Common myeloid progenitor, CD34-positive (primary cell): ENCODE measurements at regions not wholly inside any gene's neighbourhood (a gene's known extent, or its start where the extent isn't known, plus 50 kb on each side); places are given as distances from the start of the nearest gene placed in this dataset.
"Not testable (repeated sequence)": the region's sequence is repeated elsewhere in the genome, so short reads cannot be mapped to it uniquely, and the experiment has no call there.

Source experiments
- CTCF ChIA-PET: fragments of 350-600 bp; sonication (Branson Sonifier 250); formaldehyde crosslinking; loops from one replicate; lab custom pipeline; 2021; ENCODE audit warnings: antibody characterized with exemption; lab: Charles Lee
- POLR2A ChIA-PET: fragments of 350-600 bp; sonication (Branson Sonifier 250); formaldehyde crosslinking; loops from one replicate; lab custom pipeline; 2021; ENCODE audit warnings: antibody characterized with exemption; lab: Charles Lee
- DNase-seq, 3 donors: peaks; one replicate each; pipeline versions ENCODE4 v3.0.0 to v3.0.0-alpha.2; 2013
- H3K27ac ChIP-seq, 2 experiments: 1 replicate in 1 of 2; 2 replicates in 1 of 2; pipeline ENCODE4 v1.7.0; 2013; ENCODE audit warnings: inconsistent platforms in 2 of 2, low read length in 2 of 2, mild to moderate bottlenecking in 2 of 2, low read depth in 1 of 2, moderate library complexity in 1 of 2; ENCODE audit not compliant: severe bottlenecking in 2 of 2, insufficient read depth in 1 of 2, poor library complexity in 1 of 2
- H3K27me3 ChIP-seq, 5 experiments: replicated peaks in 2 of 5; 1 replicate in 3 of 5; 2 replicates in 2 of 5; pipeline versions ENCODE4 v1.6.1 to v1.7.0; 2013; ENCODE audit warnings: low read length in 4 of 5, mild to moderate bottlenecking in 2 of 5, moderate library complexity in 2 of 5, inconsistent platforms in 1 of 5; ENCODE audit not compliant: insufficient read depth in 5 of 5, control insufficient read depth in 4 of 5
- H3K36me3 ChIP-seq, 4 experiments: 1 replicate in 2 of 4; 2 replicates in 2 of 4; pipeline versions ENCODE4 v1.6.1 to v1.7.0; 2013; ENCODE audit warnings: low read length in 3 of 4, control low read depth in 1 of 4, mild to moderate bottlenecking in 1 of 4; ENCODE audit not compliant: control insufficient read depth in 4 of 4, insufficient read depth in 4 of 4
- H3K4me1 ChIP-seq, 4 experiments: 1 replicate in 3 of 4; 2 replicates in 1 of 4; pipeline versions ENCODE4 v1.6.1 to v1.7.1; 2013; ENCODE audit warnings: low read length in 3 of 4, mild to moderate bottlenecking in 3 of 4, control low read depth in 1 of 4, inconsistent platforms in 1 of 4, moderate library complexity in 1 of 4; ENCODE audit not compliant: control insufficient read depth in 4 of 4, insufficient read depth in 4 of 4; ENCODE audit errors: control extremely low read depth in 1 of 4
- H3K4me3 ChIP-seq, 7 experiments: 1 replicate in 4 of 7; 2 replicates in 3 of 7; pipeline versions ENCODE4 v1.5.1 to v1.7.0; 2013; ENCODE audit warnings: mild to moderate bottlenecking in 7 of 7, low read length in 6 of 7, moderate library complexity in 6 of 7, inconsistent platforms in 2 of 7, low read depth in 2 of 7, control low read depth in 1 of 7; ENCODE audit not compliant: insufficient read depth in 4 of 7, control insufficient read depth in 1 of 7; ENCODE audit errors: extremely low read depth in 1 of 7
- H3K9me3 ChIP-seq, 5 experiments: 1 replicate in 4 of 5; 2 replicates in 1 of 5; pipeline versions ENCODE4 v1.6.1 to v1.7.1; 2013; ENCODE audit warnings: low read length in 4 of 5, mild to moderate bottlenecking in 2 of 5, inconsistent platforms in 1 of 5, low read depth in 1 of 5, moderate library complexity in 1 of 5; ENCODE audit not compliant: control insufficient read depth in 4 of 5, insufficient read depth in 2 of 5; ENCODE audit errors: control extremely low read depth in 1 of 5
- WGBS: methylation state at CpG from one replicate; pipeline ENCODE4 v1.1.5; 2013; ENCODE audit not compliant: insufficient coverage; 5-methylcytosine and 5-hydroxymethylcytosine counted together

- Histone ChIP-seq H3K27me3 (no peaks in the 10 kb centered on the region), H3K36me3 (no peaks in the 10 kb centered on the region), H3K27ac (no peak overlapping the region), H3K9me3 (no peaks in the 10 kb centered on the region), H3K4me1 (no peaks in the 10 kb centered on the region), H3K4me3 (no peak overlapping the region)
- CTCF ChIA-PET = no interaction called here
- DNase-seq = no peak
- 100% methylated on average over 1 of the region's 4 CpGs for WGBS
- POLR2A ChIA-PET = no interaction called here
Observed at GRCh38 chrX:74061879-74062278, 209.4 kb upstream of the XIST start.

- H3K9me3 ChIP-seq = peaks cover 0 to 20% (median 2%) of the 10 kb centered on the region in 5 experiments
- ChIA-PET CTCF (no interaction called here), POLR2A (no interaction called here)
Observed at GRCh38 chrX:74049126-74049525, 196.6 kb upstream of the XIST start.

GRCh38 chrX:74034066-74034465 is 181.6 kb upstream of the XIST start:
- WGBS = no CpG with 5 or more reads among the region's 1 CpG

More at GRCh38 chrX:74049126-74049525, 196.6 kb upstream of the XIST start:
- Histone ChIP-seq H3K27ac (no peak overlapping the region), H3K4me1 (no peaks in the 10 kb centered on the region), H3K4me3 (no peak overlapping the region), H3K27me3 (no peaks in the 10 kb centered on the region), H3K36me3 (no peaks in the 10 kb centered on the region)
- no peak for DNase-seq

GRCh38 chrX:74031527-74031926 is 179.0 kb upstream of the XIST start:
- DNase-seq, CTCF ChIA-PET, H3K27ac ChIP-seq, H3K9me3 ChIP-seq, H3K36me3 ChIP-seq, H3K27me3 ChIP-seq, H3K4me3 ChIP-seq, POLR2A ChIA-PET, H3K4me1 ChIP-seq: not testable (repeated sequence)
- 100% methylated on average over 1 of the region's 7 CpGs for WGBS

More at GRCh38 chrX:74034066-74034465, 181.6 kb upstream of the XIST start:
- H3K27me3 ChIP-seq, POLR2A ChIA-PET, H3K9me3 ChIP-seq, H3K27ac ChIP-seq, H3K36me3 ChIP-seq, DNase-seq, H3K4me3 ChIP-seq, CTCF ChIA-PET, H3K4me1 ChIP-seq: not testable (repeated sequence)

GRCh38 chrX:74030766-74031165 is 178.3 kb upstream of the XIST start:
- H3K36me3 ChIP-seq, POLR2A ChIA-PET, H3K4me1 ChIP-seq, H3K9me3 ChIP-seq, DNase-seq, CTCF ChIA-PET, H3K4me3 ChIP-seq, H3K27ac ChIP-seq, H3K27me3 ChIP-seq: not testable (repeated sequence)
- WGBS = no CpG with 5 or more reads among the region's 1 CpG

GRCh38 chrX:74025145-74025544 is 172.6 kb upstream of the XIST start:
- DNase-seq, H3K27ac ChIP-seq, H3K27me3 ChIP-seq, H3K36me3 ChIP-seq, CTCF ChIA-PET, POLR2A ChIA-PET, H3K9me3 ChIP-seq, H3K4me3 ChIP-seq: not testable (repeated sequence)
- H3K4me1 ChIP-seq = peaks cover 0 to 14% (median 3%) of the 10 kb centered on the region in 4 experiments
- WGBS = 100% methylated on average over 1 of the region's 3 CpGs

GRCh38 chrX:74023203-74023602 is 170.7 kb upstream of the XIST start:
- ChIA-PET POLR2A (no interaction called here), CTCF (interaction anchor here (1.8 kb wide), 1 partner anchor 8 kb away, joined by 5 read pairs; no protein-coding TSS in a partner anchor)
- H3K9me3 ChIP-seq = peaks cover 0 to 2% (median 0%) of the 10 kb centered on the region in 5 experiments
- WGBS = 83% methylated on average over 1 of the region's 2 CpGs
- H3K27ac ChIP-seq = no peak overlapping the region
- no peaks in the 10 kb centered on the region for H3K36me3 ChIP-seq
- no peaks in the 10 kb centered on the region for H3K27me3 ChIP-seq
- no peak overlapping the region for H3K4me3 ChIP-seq
- peaks cover 0 to 14% (median 3%) of the 10 kb centered on the region in 4 experiments for H3K4me1 ChIP-seq
- DNase-seq = peak; percentile 2 to 71 (median 48)
